ENCODE measurements at regions not wholly inside any gene's neighbourhood (a gene's known extent, or its start where the extent isn't known, plus 50 kb on each side); places are given as distances from the start of the nearest gene placed in this dataset.

GRCh38 chr4:38489924-38490639, 173.9 kb upstream of the KLF3 start:
- DNase-seq = peak; percentile 30

DNA sequence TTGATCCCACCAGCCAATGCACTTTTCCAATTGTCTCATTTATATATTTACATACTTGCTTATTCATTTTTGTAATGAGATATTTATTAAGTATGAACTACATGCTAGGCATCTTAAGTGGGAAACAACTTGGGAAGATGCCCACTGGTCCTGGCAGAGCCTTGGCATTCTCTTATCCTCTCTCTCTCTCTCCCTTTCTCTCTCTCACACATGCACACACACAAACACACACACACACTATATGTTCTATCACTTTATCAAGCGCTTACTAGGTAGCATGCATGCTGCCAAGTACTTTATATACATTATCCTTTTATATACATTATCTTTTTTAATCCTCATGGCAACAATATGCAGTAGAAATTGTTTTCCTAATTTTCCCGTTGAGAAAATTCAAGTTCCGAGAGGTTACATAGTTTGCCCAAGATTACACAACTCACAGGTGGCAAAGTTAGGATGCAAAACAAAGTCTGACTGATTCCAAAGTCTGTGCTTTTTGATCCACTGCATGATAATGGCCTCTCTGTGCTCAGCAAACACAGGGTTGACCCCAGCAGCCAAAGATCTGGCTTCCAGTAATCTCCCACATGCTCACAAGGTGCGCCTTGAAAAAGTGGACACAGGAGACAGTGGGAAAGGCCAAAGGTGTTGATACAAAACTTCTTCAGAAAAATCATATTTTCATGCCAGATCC, 173.1 kb upstream of the KLF3 start:
- DNase-seq = no peak

DNA sequence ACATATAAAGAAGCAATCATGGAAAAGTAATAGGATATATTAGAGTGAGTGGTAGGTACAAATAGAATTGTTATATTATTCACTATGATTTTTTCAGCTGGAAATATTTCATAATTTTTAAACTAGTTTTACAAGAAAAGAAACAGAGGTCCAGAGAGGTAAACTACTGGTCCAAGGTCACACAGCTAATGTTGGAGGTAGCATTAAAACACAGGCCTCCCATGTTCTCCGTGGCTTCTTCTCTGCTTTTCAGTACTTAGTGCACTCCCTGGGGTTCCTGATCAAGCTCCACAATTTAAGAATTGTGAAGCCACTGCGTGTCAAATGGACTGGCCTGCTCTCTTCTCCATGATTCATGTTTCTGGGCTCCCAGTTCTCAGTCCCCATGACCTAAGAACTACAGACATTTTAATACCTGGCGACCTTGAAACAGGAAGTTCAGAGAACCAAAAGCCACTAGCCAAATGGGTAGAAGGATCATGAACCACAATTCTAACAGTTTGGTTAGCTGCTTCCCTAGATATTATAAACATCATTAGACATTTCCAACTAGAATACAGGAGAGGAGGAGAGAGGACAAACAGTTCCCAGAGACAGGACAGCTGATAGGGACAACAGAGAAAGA, 172.0 kb upstream of the KLF3 start:
- no peak for DNase-seq

- no peak for DNase-seq
Observed at GRCh38 chr4:38493066-38493465, 170.9 kb upstream of the KLF3 start.

GRCh38 chr4:38495446-38495845, 168.6 kb upstream of the KLF3 start:
- no peak for DNase-seq

GRCh38 chr4:38497121-38497520, 166.9 kb upstream of the KLF3 start:
- no peak for DNase-seq

GRCh38 chr4:38499101-38499500, 164.9 kb upstream of the KLF3 start:
- no peak for DNase-seq

DNA sequence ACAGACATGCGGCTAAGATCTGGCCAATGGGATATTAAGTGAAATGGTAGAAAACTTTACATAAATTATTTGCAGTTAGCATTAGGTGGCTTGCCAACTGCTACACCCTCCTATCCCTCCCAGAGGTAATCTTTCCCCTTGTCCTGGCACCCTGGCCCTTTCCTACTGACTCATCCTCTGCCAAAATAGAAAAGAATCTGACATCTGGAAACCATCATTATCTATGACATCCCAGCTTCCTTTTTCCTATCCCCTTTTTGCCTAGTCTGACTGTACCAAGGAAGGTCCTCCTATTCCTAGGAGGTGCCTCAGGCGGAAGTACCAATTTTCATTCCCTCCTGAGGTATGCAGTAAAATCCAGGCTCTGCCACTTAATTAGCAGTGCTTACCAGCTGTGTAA, 163.6 kb upstream of the KLF3 start:
- DNase-seq = no peak

- DNase-seq = no peak
Observed at GRCh38 chr4:38501698-38502097, 162.3 kb upstream of the KLF3 start.

GRCh38 chr4:38503689-38504395, 160.2 kb upstream of the KLF3 start:
- DNase-seq = no peak

GRCh38 chr4:38504396-38504715, 159.6 kb upstream of the KLF3 start:
- DNase-seq = no peak

GRCh38 chr4:38509551-38509950, 154.4 kb upstream of the KLF3 start:
- DNase-seq = peak; percentile 64

DNA sequence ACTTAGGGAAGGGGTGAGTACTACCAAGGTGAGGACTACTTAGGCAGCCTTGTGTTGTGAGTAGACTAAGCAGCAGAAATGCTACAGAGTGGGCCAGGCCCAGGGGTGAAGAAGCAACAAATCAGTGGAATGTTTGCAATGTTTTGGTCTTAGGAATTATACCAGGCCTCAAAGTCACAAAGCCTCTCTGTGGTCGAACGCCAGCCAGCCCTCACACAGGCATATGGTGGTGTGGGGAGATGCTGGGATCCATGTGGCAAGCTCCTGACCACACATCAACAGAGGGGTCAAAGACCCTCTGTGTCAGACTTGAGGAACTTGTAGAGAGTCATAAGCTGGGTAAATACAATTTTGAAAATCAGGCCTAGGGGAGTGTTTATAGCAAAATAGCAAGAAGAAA, 153.8 kb upstream of the KLF3 start:
- peak; percentile 9 for DNase-seq

- DNase-seq = no peak
Observed at GRCh38 chr4:38511702-38512101, 152.3 kb upstream of the KLF3 start.

- no peak for DNase-seq
Observed at GRCh38 chr4:38512840-38513239, 151.2 kb upstream of the KLF3 start.

DNA sequence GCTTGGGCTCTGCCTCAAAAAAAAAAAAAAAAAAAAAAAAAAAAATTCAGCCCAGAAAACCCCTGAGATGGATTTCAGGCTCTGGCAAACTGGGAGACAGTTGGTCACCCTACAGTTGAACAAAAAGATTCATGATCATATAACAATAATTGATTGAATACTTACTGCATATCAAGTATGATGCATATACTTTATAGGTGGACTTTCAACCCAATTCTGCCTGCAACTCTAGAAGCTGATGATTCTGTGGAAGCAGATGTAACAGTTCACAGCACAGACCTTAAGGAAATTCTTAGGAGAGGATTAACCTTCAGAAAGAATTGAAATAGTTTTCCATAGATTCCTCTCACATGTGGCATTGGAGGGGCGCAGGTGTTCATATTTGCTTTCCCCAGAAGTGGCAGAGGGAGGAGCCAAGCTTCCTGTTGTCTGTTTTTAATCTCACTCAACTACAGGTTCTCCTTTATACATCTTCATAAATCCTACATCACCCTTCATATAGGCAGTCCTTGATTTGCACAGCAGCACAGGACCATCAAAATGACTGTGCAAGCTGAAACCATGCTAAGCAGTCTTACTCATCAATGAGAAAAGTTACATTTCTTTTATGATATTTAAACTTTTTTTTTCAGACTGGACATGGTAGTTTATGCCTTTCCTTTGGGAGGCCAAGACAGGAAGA, 149.4 kb upstream of the KLF3 start:
- DNase-seq = peak; percentile 30

GRCh38 chr4:38516190-38516589, 147.8 kb upstream of the KLF3 start:
- DNase-seq = no peak

DNA sequence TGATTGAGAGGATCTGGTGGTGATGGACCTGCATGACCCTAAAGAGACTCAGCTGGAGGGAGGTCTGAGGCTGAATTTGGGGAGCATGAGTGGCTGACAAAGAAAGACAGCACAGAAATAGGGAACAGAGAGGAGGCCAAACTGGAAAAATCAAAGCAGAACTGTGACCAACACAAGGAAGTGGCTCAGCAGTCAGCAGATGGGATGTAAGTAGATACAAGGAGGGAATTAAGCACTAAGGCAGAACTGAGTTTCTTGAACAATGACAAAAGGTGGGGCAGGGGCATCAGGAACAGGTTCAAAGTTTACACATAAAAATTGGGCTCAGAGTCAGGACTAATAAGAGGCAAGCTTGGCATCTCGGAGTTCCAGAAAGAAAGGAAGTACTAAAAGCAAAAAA, 144.3 kb upstream of the KLF3 start:
- no peak for DNase-seq

DNA sequence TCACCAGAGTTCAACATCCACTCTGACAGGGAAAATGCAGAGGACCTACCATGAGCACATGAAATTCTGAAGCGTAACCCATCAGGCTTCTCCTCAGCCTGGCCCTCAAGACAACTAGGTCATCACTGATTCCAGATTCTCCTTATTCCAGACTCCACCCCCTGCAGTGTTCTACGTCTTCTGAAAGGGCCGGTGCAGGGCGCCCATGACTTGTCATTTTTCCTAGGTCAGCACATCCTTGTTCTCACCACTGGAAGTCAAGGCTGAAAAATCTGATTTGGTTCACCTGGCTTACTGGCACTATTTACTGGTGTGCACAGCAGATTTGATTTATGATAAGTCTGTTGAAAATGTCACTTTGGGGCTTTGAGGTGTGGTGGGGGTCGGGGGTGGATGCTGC, 140.9 kb upstream of the KLF3 start:
- DNase-seq = no peak

DNA sequence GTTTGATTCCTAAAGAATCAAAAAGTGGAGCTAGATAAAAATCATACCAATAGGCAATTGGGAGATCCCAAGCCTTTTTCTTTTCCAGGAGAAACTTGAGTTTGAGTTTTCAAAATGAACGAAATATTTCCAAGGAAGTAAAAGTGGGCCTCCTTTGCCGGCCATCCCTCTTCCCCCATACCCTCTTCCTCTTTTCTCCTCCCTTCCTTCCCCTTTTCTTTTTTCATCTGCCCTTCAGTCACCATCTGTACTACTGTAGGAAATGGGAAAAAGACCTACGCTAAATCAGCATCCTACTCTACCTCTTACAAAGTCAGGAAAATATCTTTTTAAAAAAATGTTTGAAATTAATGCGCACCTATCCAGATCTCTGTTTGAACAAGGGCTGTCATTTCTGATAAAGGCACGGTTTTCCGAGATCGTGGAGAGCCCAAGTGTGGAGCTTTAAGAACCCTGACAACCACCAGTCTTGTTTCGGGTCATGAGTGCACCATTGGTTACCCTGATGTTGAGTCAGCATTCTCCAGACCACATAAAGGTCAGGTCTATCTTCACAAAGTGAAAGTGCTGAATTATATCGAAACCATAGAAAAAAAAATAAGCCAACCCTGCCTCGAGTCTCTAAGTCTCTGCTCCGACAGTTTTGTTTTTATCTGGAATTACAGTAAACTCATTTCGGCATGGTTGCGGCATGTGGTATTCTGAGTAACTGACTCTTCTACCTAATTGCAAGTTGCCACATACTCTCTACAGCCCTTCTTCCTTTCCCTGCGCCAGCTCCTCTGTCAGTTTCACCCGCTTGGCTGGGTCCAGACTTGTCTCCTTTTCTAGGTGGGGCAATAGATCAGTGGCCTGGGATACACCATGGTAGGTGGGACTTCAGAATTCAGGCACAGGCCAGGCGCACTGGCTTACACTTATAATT, 140.2 kb upstream of the KLF3 start:
- DNase-seq = peak; percentile 50

DNA sequence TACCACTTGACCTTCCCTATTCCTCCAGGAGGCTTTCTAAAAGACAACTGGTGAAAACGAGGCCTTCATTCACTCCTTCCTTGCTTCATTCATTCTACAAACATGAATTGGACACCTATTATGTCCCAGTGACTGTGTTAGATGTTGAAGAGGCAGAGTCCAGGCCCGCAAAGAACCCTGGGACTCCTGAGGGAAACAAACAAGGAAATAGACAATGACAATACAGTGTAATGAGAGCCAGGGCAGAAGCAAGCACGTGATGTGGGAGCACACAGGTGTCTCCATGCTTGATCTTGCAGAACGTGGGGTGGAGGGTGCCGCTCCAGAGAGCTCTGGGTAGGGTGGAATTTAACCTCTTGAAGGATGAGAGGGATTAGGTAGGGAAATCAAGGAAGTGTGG, 137.6 kb upstream of the KLF3 start:
- DNase-seq = no peak
